GM12892 (cell line): ENCODE measurements at regions not wholly inside any gene's neighbourhood (a gene's known extent, or its start where the extent isn't known, plus 50 kb on each side); places are given as distances from the start of the nearest gene placed in this dataset.

Experiments used
- POLR2A ChIP-seq: IDR thresholded peaks from 2 replicates; pipeline ENCODE4 v1.6.1; 2011; ENCODE audit warnings: low read depth, low read length, control low read depth
- POLR2AphosphoS5 ChIP-seq: IDR thresholded peaks from 2 replicates; pipeline ENCODE4 v1.6.1; 2011; ENCODE audit warnings: low read depth, low read length, control low read depth

DNA sequence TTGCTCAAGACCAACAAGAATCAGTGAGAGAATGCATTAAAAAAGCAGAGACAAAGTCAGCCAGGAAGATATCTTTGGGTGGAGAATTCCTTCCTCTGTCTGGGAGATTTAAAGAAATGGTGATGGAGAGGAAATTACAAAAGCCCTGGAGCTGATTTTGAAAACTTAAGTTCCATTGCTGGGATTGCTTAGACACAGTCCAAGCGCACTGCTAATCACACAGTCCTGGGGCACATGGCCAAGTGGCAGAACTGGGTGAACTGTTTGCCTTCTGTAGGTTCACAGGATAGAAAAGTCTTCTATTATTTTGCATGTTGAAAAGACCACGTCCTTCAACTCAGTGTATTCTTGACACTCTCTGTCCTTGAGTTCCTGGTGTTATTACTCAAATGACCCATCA lies 284.9 kb upstream of the FBXL7 start:
- TF ChIP-seq POLR2AphosphoS5 (no peak), POLR2A (no peak)
